ENCODE measurements at regions not wholly inside any gene's neighbourhood (a gene's known extent, or its start where the extent isn't known, plus 50 kb on each side); places are given as distances from the start of the nearest gene placed in this dataset.

- DNase-seq (ENCODE audit: low read depth), result no peak
Observed at GRCh38 chr11:27860811-27861210, 160.6 kb upstream of the BDNF start.

GRCh38 chr11:27858866-27859265, 158.6 kb upstream of the BDNF start:
- DNase-seq (ENCODE audit: low read depth), result no peak

DNA sequence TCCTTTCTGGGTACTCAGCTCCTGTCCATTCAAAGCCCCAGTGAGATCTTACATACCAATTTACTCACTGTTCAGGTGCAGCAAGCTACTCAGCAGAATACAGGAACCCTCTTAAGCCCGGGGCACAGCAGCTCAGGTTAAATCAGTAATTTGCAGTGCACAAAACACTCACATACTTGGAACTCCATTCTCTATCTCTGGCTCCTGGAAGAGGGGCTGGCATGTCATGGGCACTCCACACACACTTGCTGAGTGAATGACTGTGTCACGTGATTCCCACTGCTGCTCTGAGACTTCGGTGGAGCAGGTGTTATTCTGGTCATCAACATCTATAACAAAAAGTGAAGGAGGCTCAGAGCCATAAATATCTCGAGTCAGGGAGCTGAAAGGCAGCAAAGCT, 157.3 kb upstream of the BDNF start:
- no peak for DNase-seq (ENCODE audit: low read depth)

DNA sequence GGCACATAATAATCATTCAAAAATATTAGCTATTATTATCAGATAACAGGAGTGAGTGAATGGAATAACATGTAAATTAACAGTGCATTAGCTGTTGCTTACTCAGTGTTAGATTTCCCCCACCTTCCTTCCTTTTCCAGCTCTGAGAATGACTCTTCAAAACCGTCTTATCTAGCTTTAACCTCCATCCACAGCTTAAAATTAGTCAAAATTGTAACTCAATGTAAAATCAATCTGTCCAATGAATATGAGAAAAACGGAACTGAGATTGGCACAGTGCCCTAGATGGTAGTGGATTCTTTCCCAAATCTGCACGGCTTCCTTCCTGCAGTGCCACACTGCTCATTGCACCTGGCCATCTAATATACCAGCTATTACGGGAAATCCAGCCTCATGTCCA, 156.8 kb upstream of the BDNF start:
- DNase-seq (ENCODE audit: low read depth), result no peak

DNA sequence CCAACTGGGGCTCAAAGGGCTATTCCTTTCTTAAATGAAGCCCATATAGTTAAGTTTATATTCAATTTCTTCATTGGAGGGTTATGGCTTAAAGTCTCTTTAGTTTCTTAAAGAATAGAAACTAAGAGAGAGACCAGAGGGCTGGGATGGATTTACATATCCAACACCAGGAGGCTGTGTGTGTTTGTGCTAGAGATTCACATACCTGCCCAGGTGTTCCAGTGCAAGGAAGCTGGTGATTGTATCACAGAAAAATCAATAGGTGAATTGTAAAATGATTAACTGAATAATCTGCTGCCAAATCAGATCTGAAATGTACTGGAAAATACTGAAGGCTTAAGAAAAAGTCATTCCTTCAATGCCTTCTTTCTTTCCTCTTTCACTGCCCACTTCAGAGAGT, 148.2 kb upstream of the BDNF start:
- no peak for DNase-seq (ENCODE audit: low read depth)

DNA sequence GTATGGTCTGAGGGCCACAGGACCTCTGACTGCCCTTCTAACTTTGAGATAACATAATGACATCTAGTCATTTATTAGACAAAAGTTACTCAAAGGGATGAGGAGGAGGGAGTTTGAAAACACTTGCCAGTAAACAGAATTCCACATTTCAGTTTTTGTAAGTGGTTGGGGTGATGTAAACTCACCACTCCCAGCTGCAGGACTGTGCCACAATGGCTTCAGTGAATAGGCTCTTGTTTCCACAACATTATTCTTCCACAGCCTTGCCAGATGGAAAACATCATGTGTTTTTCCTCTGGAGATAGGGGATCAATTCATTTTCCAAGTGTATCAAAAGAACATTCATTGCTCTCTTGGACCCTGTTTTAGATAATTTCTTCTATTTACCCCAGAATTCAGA, 147.2 kb upstream of the BDNF start:
- DNase-seq (ENCODE audit: low read depth), result no peak

GRCh38 chr11:27842290-27842689, 142.0 kb upstream of the BDNF start:
- no peak for DNase-seq (ENCODE audit: low read depth)

DNA sequence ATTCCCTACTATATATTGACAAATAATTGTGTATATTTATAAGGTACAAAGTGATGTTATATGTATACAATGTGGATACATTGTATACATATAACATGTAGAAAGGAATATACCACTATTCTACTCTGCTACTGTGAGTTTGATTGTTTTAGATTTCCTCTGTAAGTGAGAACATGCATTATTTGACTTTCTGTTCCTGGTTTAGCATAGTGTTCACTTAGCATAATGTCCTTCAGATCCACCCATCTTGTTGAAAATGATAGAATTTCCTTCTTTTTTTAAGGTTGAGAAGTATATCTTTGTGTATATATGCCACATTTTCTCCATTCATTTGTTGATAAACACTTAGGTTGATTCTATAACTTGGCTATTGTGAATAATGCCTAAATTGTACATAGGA, 140.8 kb upstream of the BDNF start:
- DNase-seq (ENCODE audit: low read depth), result no peak

- DNase-seq (ENCODE audit: low read depth), result no peak
Observed at GRCh38 chr11:27839226-27839913, 139.1 kb upstream of the BDNF start.

GRCh38 chr11:27838674-27839073, 138.4 kb upstream of the BDNF start:
- DNase-seq (ENCODE audit: low read depth), result no peak

DNA sequence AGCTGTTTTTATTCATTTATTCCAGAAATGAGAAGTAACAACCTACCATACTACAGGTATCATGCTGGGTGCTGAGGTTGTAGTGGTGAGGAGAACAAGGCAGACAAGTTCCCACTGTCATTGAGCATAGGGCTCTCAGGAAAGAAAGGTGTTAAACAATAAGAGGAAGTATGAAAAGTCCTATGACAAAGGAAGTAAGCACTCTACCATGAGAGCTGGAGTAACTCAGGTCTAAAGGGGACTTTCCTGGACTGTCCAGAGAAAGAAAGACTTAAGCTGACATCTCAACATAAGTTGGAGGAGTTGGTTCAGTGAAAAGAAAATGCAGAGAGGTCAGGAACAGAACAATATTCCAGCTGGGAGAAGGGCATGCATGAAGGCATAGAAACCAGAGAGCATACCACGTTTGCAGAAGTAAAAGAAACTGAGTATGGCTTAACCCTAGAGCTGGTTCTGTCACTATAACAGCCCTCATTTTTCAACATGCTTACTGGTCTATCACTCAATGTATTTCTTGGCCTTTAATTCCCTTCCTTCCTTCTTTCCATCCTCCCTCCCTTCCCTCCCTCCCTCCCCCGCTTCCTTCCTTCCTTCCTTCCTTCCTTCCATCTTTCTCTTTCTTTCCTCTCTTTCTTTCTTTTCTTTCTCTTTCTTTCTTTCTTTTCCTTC, 137.8 kb upstream of the BDNF start:
- DNase-seq (ENCODE audit: low read depth), result no peak

DNA sequence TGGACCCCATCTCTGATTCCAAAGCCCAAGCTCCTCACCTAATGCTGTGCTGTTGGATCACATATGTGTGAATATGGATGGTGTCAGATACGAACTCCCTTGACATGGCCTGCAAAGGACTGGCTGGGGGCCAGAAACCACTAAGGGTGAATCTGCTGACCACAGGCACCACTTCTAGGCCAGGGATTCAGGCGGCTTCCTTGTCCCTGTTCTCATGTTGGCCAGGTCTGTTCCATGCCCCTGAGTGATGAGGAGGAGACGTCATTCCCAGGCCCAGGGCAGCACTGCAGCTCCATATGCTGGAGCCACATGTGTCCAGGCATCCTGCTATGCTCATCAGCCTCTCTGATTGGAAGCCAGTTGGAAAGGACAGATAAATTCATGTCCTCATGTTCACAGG, 130.0 kb upstream of the BDNF start:
- no peak for DNase-seq (ENCODE audit: low read depth)

DNA sequence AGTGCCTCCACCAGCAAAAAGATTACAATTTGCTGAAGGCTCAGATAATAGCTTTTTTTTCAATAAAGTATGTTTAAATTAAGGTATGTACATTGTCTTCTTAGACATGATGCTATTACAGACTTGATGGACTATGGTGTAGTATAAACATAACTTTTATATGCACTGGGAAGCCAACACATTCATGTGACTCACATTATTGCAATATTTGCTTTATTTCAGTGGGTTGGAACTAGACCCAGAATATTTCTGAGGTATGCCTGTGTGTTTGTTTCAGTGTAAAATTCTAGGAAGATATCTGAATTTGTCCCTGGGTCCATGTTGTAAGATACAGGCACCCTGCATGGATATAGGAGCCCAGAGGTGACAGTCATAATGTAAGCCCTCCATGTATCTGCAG, 120.0 kb upstream of the BDNF start:
- DNase-seq (ENCODE audit: low read depth), result no peak

DNA sequence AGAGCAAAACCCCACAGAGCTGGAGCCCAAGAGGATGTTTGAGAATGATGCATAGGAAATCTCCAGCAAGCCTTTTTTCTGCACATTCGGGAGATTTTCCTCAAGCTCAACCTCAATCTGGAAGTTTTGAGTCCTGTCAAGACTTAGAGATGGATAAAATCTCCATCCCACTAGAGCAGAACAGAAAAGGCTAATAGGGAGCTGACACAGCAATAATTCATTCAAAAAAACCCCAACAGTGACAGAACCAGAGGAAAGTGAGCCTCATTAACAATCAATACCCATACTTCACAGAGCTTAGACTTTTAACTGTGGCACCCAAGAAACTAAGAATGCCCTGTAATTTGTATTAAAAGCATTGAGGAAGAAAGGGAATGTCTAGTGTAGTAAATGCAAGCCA, 115.9 kb upstream of the BDNF start:
- no peak for DNase-seq (ENCODE audit: low read depth)

GRCh38 chr11:27812341-27812740, 112.1 kb upstream of the BDNF start:
- DNase-seq (ENCODE audit: low read depth), result no peak

GRCh38 chr11:27807596-27807995, 107.3 kb upstream of the BDNF start:
- no peak for DNase-seq (ENCODE audit: low read depth)

GRCh38 chr11:27806122-27806521, 105.9 kb upstream of the BDNF start:
- DNase-seq (ENCODE audit: low read depth), result no peak

- no peak for DNase-seq (ENCODE audit: low read depth)
Observed at GRCh38 chr11:27795955-27796861, 96.0 kb upstream of the BDNF start.

DNA sequence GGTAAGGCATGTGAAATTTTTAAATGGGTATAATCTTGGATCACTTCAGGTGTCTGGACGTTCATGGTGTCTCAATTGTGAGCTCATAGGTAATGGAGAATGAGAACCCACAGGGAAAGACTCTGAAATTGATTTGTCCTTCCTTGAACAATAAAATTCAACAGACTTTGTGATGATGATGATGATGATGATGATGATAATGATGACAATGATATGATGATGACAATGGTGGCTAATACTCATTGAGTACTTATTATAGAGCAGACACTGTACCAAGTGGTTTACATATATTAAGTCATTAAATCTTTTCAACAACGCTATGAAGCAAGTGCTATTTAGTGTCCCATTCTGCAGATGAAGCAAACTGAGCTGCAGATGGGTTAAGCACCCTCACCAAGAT, 86.6 kb upstream of the BDNF start:
- no peak for DNase-seq (ENCODE audit: low read depth)

GRCh38 chr11:27786331-27786730, 86.1 kb upstream of the BDNF start:
- no peak for DNase-seq (ENCODE audit: low read depth)

DNA sequence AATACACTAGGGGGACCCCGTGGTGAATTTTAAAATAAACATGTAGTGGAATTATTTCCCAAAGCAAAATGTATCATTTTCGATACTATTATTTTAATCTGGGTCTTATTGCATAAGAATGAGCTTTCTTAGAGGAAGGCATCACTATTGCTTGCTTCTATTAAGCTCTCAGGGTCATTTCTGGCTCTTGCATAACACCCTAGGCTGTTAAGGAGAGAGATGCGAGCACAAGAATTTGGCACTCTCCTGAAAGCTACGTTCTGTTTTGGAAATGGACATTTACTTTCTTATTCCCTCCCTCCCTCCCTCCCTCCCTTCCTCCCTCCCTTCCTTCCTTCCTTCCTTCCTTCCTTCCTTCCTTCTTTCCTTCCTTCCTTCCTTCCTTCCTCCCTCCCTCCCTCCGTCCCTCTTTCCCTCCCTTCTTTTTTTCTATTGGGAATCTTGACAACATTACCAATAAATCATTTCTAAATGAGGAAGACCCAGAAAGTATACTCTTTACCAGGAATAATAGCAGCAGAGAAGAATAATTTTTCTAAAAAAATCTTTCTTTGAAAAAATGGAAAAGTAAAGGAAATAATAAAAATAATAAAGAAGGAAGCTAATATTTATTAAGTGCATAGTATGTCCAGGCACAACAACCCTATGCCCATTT, 83.6 kb upstream of the BDNF start:
- no peak for DNase-seq (ENCODE audit: low read depth)

GRCh38 chr11:27777033-27777432, 76.8 kb upstream of the BDNF start:
- no peak for DNase-seq (ENCODE audit: low read depth)

Data from forelimb muscle (tissue), 1 donor.